Caco-2 (cell line): ENCODE measurements at regions not wholly inside any gene's neighbourhood (a gene's known extent, or its start where the extent isn't known, plus 50 kb on each side); places are given as distances from the start of the nearest gene placed in this dataset.

Experiments
- BruUV-seq: library from RNA; stranded (reverse); fragments of 400-500 nt; replicated peaks from 2 replicates; lab custom pipeline; 2021; lab: Mats Ljungman, UMichigan
- CTCF ChIA-PET: fragments of 300-600 bp; sonication (Branson Sonifier 250); formaldehyde crosslinking; loops from one replicate; lab custom pipeline; 2022; ENCODE audit warnings: antibody characterized with exemption; lab: Charles Lee
- POLR2A ChIA-PET: fragments of 300-600 bp; sonication (Branson Sonifier 250); formaldehyde crosslinking; loops from one replicate; lab custom pipeline; 2022; ENCODE audit warnings: antibody characterized with exemption; lab: Charles Lee
- DNase-seq, 2 experiments: peaks; one replicate each; pipeline versions ENCODE4 v3.0.0 to v3.0.0-alpha.2; 2020 to 2022
- H3K27me3 ChIP-seq: replicated peaks from 2 replicates; pipeline ENCODE4 v1.6.0; 2011; ENCODE audit warnings: low read length; ENCODE audit not compliant: control insufficient read depth, insufficient read depth
- H3K36me3 ChIP-seq: 2 replicates; pipeline ENCODE4 v1.5.1; 2011; ENCODE audit warnings: low read length; ENCODE audit not compliant: control insufficient read depth, insufficient read depth
- H3K4me1 ChIP-seq: fragments of 250-450 bp; sonication (Bioruptor Pico); 2 replicates; pipeline ENCODE4 v1.5.1; 2020; ENCODE audit warnings: mild to moderate bottlenecking
- H3K4me3 ChIP-seq: 2 replicates; pipeline ENCODE4 v1.5.1; 2011; ENCODE audit warnings: low read depth, mild to moderate bottlenecking, control low read depth, low read length
- H3K9me3 ChIP-seq: fragments of 250-450 bp; sonication (Bioruptor Pico); 2 replicates; pipeline ENCODE4 v1.5.1; 2020; ENCODE audit warnings: mild to moderate bottlenecking, moderate library complexity
- H3K27ac Mint-ChIP-seq: one replicate; pipeline ENCODE4 v1.8.0; 2022; ENCODE audit warnings: mixed read lengths; ENCODE audit not compliant: unreplicated experiment
- H3K27me3 Mint-ChIP-seq: one replicate; pipeline ENCODE4 v1.8.0; 2022; ENCODE audit warnings: mixed read lengths; ENCODE audit not compliant: insufficient read depth, unreplicated experiment
- H3K36me3 Mint-ChIP-seq: one replicate; pipeline ENCODE4 v1.8.0; 2022; ENCODE audit warnings: mild to moderate bottlenecking, mixed read lengths; ENCODE audit not compliant: insufficient read depth, unreplicated experiment
- H3K4me1 Mint-ChIP-seq: one replicate; pipeline ENCODE4 v1.8.0; 2022; ENCODE audit warnings: low read depth, mixed read lengths; ENCODE audit not compliant: unreplicated experiment
- H3K4me3 Mint-ChIP-seq: one replicate; pipeline ENCODE4 v1.8.0; 2022; ENCODE audit warnings: mild to moderate bottlenecking, moderate library complexity, mixed read lengths; ENCODE audit not compliant: unreplicated experiment
- H3K9me3 Mint-ChIP-seq: one replicate; pipeline ENCODE4 v1.8.0; 2022; ENCODE audit warnings: mixed read lengths; ENCODE audit not compliant: unreplicated experiment
- CTCF ChIP-seq, 2 experiments: fragments of 200-600 bp in 1 of 2; IDR thresholded peaks; 1 replicate in 1 of 2; 2 replicates in 1 of 2; pipeline versions ENCODE4 v1.5.1 to v1.8.0; 2011 to 2022; ENCODE audit warnings: antibody characterized with exemption in 1 of 2, control low read depth in 1 of 2, inconsistent platforms in 1 of 2, low read depth in 1 of 2, low read length in 1 of 2, mild to moderate bottlenecking in 1 of 2, moderate library complexity in 1 of 2; ENCODE audit not compliant: insufficient read depth in 1 of 2, severe bottlenecking in 1 of 2, unreplicated experiment in 1 of 2
- intact Hi-C: fragments of 100-400 bp; cut with micrococcal nuclease; formaldehyde crosslinking; loops from one replicate; pipeline ENCODE4 v1.10.0; 2022; ENCODE audit not compliant: unreplicated experiment

GRCh38 chrX:42247241-42247640 lies 323.9 kb upstream of the CASK start:
- H3K4me3 Mint-ChIP-seq, result peak overlapping the region; percentile 67
- intact Hi-C loops, result loop anchor here (1.0 to 10.0 kb wide), 2 partner anchors 30 to 152 kb away; no protein-coding TSS in a partner anchor
- CTCF ChIA-PET, result interaction anchor here (0.9 kb wide), 1 partner anchor 52 kb away, joined by 3 read pairs; no protein-coding TSS in a partner anchor
- peaks cover 27% of the 10 kb centered on the region for H3K4me1 Mint-ChIP-seq
- peak in 1 of 2 experiments; percentile 10 for DNase-seq
- no peaks in the 10 kb centered on the region for H3K27me3 ChIP-seq
- H3K36me3 ChIP-seq, result no peaks in the 10 kb centered on the region
- H3K36me3 Mint-ChIP-seq, result no peaks in the 10 kb centered on the region
- peak overlapping the region; percentile 64 for H3K27ac Mint-ChIP-seq
- TF ChIP-seq CTCF (IDR thresholded peaks at IDR 0.05; ENCODE audit: insufficient read depth in 1 of 2, low read depth in 1 of 2, low read length in 1 of 2, severe bottlenecking in 1 of 2, unreplicated experiment in 1 of 2), result no peak
- no TSS peak for BruUV-seq
- H3K27me3 Mint-ChIP-seq, result no peaks in the 10 kb centered on the region
- POLR2A ChIA-PET, result no interaction called here
- peaks cover 18% of the 10 kb centered on the region for H3K9me3 Mint-ChIP-seq
- peak overlapping the region; percentile 14 for H3K4me3 ChIP-seq
- H3K9me3 ChIP-seq, result no peaks in the 10 kb centered on the region
- H3K4me1 ChIP-seq, result peaks cover 30% of the 10 kb centered on the region

- Mint-ChIP-seq H3K36me3 (no peaks in the 10 kb centered on the region), H3K27ac (peak overlapping the region; percentile 64), H3K4me1 (peaks cover 27% of the 10 kb centered on the region), H3K4me3 (peak overlapping the region; percentile 67), H3K27me3 (no peaks in the 10 kb centered on the region), H3K9me3 (peaks cover 18% of the 10 kb centered on the region)
- H3K27me3 ChIP-seq, result no peaks in the 10 kb centered on the region
- DNase-seq, result peak; percentile 84 to 88
- no peaks in the 10 kb centered on the region for H3K9me3 ChIP-seq
- intact Hi-C loops, result loop anchor here (1.0 to 10.0 kb wide), 2 partner anchors 30 to 152 kb away; no protein-coding TSS in a partner anchor
- peaks cover 30% of the 10 kb centered on the region for H3K4me1 ChIP-seq
- TF ChIP-seq CTCF (IDR thresholded peaks at IDR 0.05; ENCODE audit: insufficient read depth in 1 of 2, low read depth in 1 of 2, low read length in 1 of 2, severe bottlenecking in 1 of 2, unreplicated experiment in 1 of 2), result no peak
- peak overlapping the region; percentile 14 for H3K4me3 ChIP-seq
- ChIA-PET POLR2A (no interaction called here), CTCF (interaction anchor here (0.9 kb wide), 1 partner anchor 51 kb away, joined by 3 read pairs; no protein-coding TSS in a partner anchor)
- no peaks in the 10 kb centered on the region for H3K36me3 ChIP-seq
- BruUV-seq, result no TSS peak
Observed at GRCh38 chrX:42246814-42247213, 323.5 kb upstream of the CASK start.

DNA sequence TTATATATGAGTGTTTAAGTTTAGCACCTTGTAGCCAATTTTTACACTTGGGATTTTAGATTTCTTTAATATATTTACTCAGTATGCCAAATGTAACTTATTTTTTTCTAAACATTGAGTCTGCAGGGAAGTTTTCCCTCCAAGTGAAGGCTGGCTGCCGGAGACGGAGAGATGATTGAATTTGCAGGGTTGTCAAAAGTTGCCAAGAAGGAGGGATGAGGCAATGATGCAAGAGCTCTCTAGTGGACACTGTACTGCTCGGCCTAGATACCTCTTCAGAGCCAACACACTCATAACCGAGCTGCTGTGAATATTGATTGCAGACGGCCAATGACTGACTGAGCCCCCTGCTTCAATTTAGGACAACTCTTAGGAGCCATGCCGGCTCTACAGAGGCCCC lies 318.6 kb upstream of the CASK start:
- no TSS peak for BruUV-seq
- H3K4me3 Mint-ChIP-seq, result no peak overlapping the region
- H3K36me3 ChIP-seq, result no peaks in the 10 kb centered on the region
- H3K27ac Mint-ChIP-seq, result no peak overlapping the region
- H3K4me1 Mint-ChIP-seq, result peaks cover 7% of the 10 kb centered on the region
- no peak for DNase-seq
- no peaks in the 10 kb centered on the region for H3K27me3 ChIP-seq
- H3K4me1 ChIP-seq, result peaks cover 10% of the 10 kb centered on the region; the same call in 1 of the 2 replicates
- CTCF ChIA-PET, result no interaction called here
- intact Hi-C loops, result loop anchor here (10.0 kb wide), 1 partner anchor 147 kb away; no protein-coding TSS in a partner anchor
- no peak overlapping the region for H3K4me3 ChIP-seq
- no peaks in the 10 kb centered on the region for H3K9me3 Mint-ChIP-seq
- no peaks in the 10 kb centered on the region for H3K36me3 Mint-ChIP-seq
- no peaks in the 10 kb centered on the region for H3K9me3 ChIP-seq
- no peaks in the 10 kb centered on the region for H3K27me3 Mint-ChIP-seq
- no peak for TF ChIP-seq CTCF (IDR thresholded peaks at IDR 0.05; ENCODE audit: insufficient read depth in 1 of 2, low read depth in 1 of 2, low read length in 1 of 2, severe bottlenecking in 1 of 2, unreplicated experiment in 1 of 2)
- POLR2A ChIA-PET, result no interaction called here
